ENCODE measurements at regions not wholly inside any gene's neighbourhood (a gene's known extent, or its start where the extent isn't known, plus 50 kb on each side); places are given as distances from the start of the nearest gene placed in this dataset.

- Histone ChIP-seq H2AFZ (ENCODE audit: low read depth, low read length) (no peak overlapping the region), H3K4me1 (ENCODE audit: control insufficient read depth, extremely low read depth, insufficient read depth, low read length) (no peaks in the 10 kb centered on the region), H4K20me1 (replicated peaks; ENCODE audit: control insufficient read depth, extremely low read depth, insufficient read depth, low read length) (no peaks in the 10 kb centered on the region), H3K4me2 (ENCODE audit: insufficient read depth, low read length) (no peak overlapping the region), H3K9me1 (replicated peaks; ENCODE audit: control insufficient read depth, extremely low read depth, insufficient read depth, low read length) (no peaks in the 10 kb centered on the region), H3K4me3 (replicated peaks in 1 of 3; ENCODE audit: insufficient read depth in 1 of 3, low read depth in 1 of 3, low read length in 3 of 3) (no peak overlapping the region), H3K27me3 (ENCODE audit: control insufficient read depth in 2 of 2, insufficient read depth in 2 of 2, low read length in 2 of 2) (peaks cover 0 to 3% of the 10 kb centered on the region in 2 experiments), H3K79me2 (ENCODE audit: control insufficient read depth, insufficient read depth, low read length) (no peaks in the 10 kb centered on the region), H3K9me3 (replicated peaks; ENCODE audit: control insufficient read depth, insufficient read depth, low read length) (no peaks in the 10 kb centered on the region), H3K27ac (ENCODE audit: insufficient read depth, low read depth, low read length) (no peak overlapping the region), H3K9ac (replicated peaks; ENCODE audit: extremely low read depth, insufficient read depth, low read length) (no peak overlapping the region), H3K36me3 (ENCODE audit: control insufficient read depth in 2 of 2, extremely low read depth in 1 of 2, insufficient read depth in 2 of 2, low read length in 2 of 2) (no peaks in the 10 kb centered on the region)
- CTCF ChIA-PET: no interaction called here
- no TSS peak for BruUV-seq (replicated peaks)
- no peak for FAIRE-seq
- POLR2A ChIA-PET: no interaction called here
- intact Hi-C loops (cut with micrococcal nuclease) (no loop called here), dilution Hi-C loops (cut with MboI; ENCODE audit: extremely low pct_ligation_motif_present, low sequenced_read_pairs) (no loop called here)
- no peak for DNase-seq (ENCODE audit: low read depth, low spot score)
- no peak for TF ChIP-seq MYC (IDR thresholded peaks at IDR 0.05; ENCODE audit: low read depth, low read length)
- TF ChIP-seq CTCF (IDR thresholded peaks at IDR 0.05; ENCODE audit: extremely low read depth in 1 of 2, insufficient read depth in 1 of 2, low read depth in 1 of 2, low read length in 2 of 2): no peak
- no peak for TF ChIP-seq FOS (IDR thresholded peaks at IDR 0.05; ENCODE audit: borderline replicate concordance, insufficient read depth, low read length)
- TF ChIP-seq JUN (IDR thresholded peaks at IDR 0.05; ENCODE audit: borderline replicate concordance, insufficient read depth, insufficient read length, low read depth): no peak
- TF ChIP-seq POLR2AphosphoS5 (IDR thresholded peaks at IDR 0.05; ENCODE audit: insufficient read depth, low read depth, low read length): no peak
- TF ChIP-seq MAX (IDR thresholded peaks at IDR 0.05; ENCODE audit: insufficient read depth, insufficient read length): no peak
- TF ChIP-seq GATA2 (IDR thresholded peaks at IDR 0.05; ENCODE audit: insufficient read depth, insufficient read length, low read depth, low read length): no peak
- TF ChIP-seq EZH2 (IDR thresholded peaks at IDR 0.05; ENCODE audit: borderline replicate concordance, low read depth, low read length, severe bottlenecking): no peak
- TF ChIP-seq POLR2A (IDR thresholded peaks at IDR 0.05; ENCODE audit: low read depth, low read length): no peak
Observed at GRCh38 chr1:48089356-48089891, 92.2 kb upstream of the TRABD2B start.

Measured in endothelial cell of umbilical vein (primary cell).